ENCODE measurements at regions not wholly inside any gene's neighbourhood (a gene's known extent, or its start where the extent isn't known, plus 50 kb on each side); places are given as distances from the start of the nearest gene placed in this dataset.

DNA sequence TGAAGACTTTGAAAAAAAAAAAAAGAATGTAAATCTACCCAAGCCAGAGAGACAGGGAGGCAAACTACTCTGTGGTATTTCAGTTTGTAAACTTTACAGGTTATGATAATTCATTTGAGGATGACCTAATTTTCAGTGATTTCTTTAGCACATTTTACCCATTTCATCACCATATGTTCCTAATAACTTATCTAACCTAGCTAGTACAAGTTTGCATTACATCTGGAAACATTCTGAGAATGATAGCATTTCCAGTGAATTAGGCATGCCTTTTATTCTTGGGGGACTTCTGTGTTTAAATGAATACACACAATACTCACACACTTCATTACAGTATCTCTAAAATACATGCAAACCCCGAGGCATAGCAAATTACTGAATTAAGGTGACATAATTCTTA, 1055.5 kb downstream of the PCDH18 start:
- TF ChIP-seq EZH2phosphoT487 (IDR thresholded peaks at IDR 0.05; ENCODE audit: borderline replicate concordance, low read length): no peak
- TF ChIP-seq, protein P1, sequence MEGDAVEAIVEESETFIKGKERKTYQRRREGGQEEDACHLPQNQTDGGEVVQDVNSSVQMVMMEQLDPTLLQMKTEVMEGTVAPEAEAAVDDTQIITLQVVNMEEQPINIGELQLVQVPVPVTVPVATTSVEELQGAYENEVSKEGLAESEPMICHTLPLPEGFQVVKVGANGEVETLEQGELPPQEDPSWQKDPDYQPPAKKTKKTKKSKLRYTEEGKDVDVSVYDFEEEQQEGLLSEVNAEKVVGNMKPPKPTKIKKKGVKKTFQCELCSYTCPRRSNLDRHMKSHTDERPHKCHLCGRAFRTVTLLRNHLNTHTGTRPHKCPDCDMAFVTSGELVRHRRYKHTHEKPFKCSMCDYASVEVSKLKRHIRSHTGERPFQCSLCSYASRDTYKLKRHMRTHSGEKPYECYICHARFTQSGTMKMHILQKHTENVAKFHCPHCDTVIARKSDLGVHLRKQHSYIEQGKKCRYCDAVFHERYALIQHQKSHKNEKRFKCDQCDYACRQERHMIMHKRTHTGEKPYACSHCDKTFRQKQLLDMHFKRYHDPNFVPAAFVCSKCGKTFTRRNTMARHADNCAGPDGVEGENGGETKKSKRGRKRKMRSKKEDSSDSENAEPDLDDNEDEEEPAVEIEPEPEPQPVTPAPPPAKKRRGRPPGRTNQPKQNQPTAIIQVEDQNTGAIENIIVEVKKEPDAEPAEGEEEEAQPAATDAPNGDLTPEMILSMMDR (IDR thresholded peaks at IDR 0.05; ENCODE audit: low read depth, low read length, poor library complexity, severe bottlenecking): no peak
- Histone ChIP-seq H3K4me2 (ENCODE audit: low read length) (no peak overlapping the region), H3K4me1 (ENCODE audit: control insufficient read depth, low read length) (no peaks in the 10 kb centered on the region), H3K79me2 (ENCODE audit: control insufficient read depth, low read length) (no peaks in the 10 kb centered on the region), H3K9me2 (replicated peaks; ENCODE audit: control insufficient read depth, low read length) (no peaks in the 10 kb centered on the region), H4K20me1 (ENCODE audit: control insufficient read depth, insufficient read depth, low read depth, low read length) (no peaks in the 10 kb centered on the region), H3K27ac (ENCODE audit: low read depth, low read length) (no peak overlapping the region), H3K4me3 (ENCODE audit: low read length) (no peak overlapping the region), H3K9me3 (ENCODE audit: control insufficient read depth, insufficient read depth, low read length) (no peaks in the 10 kb centered on the region), H3F3A (ENCODE audit: control insufficient read depth, insufficient read depth) (no peaks in the 10 kb centered on the region), H3K36me3 (ENCODE audit: control insufficient read depth, low read length) (no peaks in the 10 kb centered on the region), H3K27me3 (ENCODE audit: control insufficient read depth, low read length) (no peaks in the 10 kb centered on the region)

DNA sequence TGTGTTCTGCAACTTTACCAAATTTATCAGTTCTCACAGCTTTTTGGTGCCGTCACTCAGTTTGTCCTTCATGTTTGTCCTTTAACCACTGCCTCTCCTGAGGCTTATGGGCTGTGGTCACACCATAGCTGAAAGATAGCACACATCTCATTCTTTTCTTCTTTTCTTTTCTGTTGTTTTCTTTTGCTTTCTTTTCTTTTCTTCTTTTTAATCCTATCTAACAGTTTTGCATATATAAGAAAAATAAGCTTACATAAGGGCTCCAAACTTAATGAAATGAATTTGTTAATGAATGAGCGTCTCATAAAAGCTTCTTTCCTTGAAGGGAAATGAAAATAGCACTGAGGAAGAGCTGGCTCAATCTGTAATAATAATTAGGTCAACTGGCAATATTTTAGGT, 1061.2 kb downstream of the PCDH18 start:
- Histone ChIP-seq H3K4me2 (ENCODE audit: low read length) (no peak overlapping the region), H3K27ac (ENCODE audit: low read depth, low read length) (no peak overlapping the region), H3K4me1 (ENCODE audit: control insufficient read depth, low read length) (no peaks in the 10 kb centered on the region), H4K20me1 (ENCODE audit: control insufficient read depth, insufficient read depth, low read depth, low read length) (no peaks in the 10 kb centered on the region), H3F3A (ENCODE audit: control insufficient read depth, insufficient read depth) (no peaks in the 10 kb centered on the region), H3K4me3 (ENCODE audit: low read length) (no peak overlapping the region), H3K36me3 (ENCODE audit: control insufficient read depth, low read length) (no peaks in the 10 kb centered on the region), H3K79me2 (ENCODE audit: control insufficient read depth, low read length) (no peaks in the 10 kb centered on the region), H3K9me3 (ENCODE audit: control insufficient read depth, insufficient read depth, low read length) (no peaks in the 10 kb centered on the region), H3K9me2 (replicated peaks; ENCODE audit: control insufficient read depth, low read length) (no peaks in the 10 kb centered on the region), H3K27me3 (ENCODE audit: control insufficient read depth, low read length) (no peaks in the 10 kb centered on the region)
- TF ChIP-seq EZH2phosphoT487 (IDR thresholded peaks at IDR 0.05; ENCODE audit: borderline replicate concordance, low read length): no peak
- TF ChIP-seq, protein P1 (IDR thresholded peaks at IDR 0.05; ENCODE audit: low read depth, low read length, poor library complexity, severe bottlenecking): no peak

DNA sequence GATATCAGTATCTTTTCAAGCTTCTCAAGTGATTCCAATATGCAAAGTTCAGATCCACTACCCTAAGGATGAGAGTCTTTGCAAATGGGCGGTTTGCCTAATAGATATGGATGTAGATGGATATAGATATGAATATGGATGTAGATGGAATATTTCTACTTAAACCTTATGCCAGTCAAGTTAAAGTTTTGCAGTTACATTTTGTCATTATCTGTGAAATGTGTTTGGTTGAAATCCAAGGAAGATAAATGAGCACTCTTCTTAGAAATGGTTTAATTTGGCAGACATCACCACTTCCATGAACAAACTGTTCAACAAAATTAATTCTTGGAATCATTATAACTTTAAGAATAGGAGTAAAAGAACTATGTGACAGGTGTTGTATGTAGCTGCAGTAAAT, 1066.6 kb downstream of the PCDH18 start:
- Histone ChIP-seq H3K4me3 (ENCODE audit: low read length) (no peak overlapping the region), H3K4me1 (ENCODE audit: control insufficient read depth, low read length) (no peaks in the 10 kb centered on the region), H3K79me2 (ENCODE audit: control insufficient read depth, low read length) (no peaks in the 10 kb centered on the region), H4K20me1 (ENCODE audit: control insufficient read depth, insufficient read depth, low read depth, low read length) (no peaks in the 10 kb centered on the region), H3K27me3 (ENCODE audit: control insufficient read depth, low read length) (no peaks in the 10 kb centered on the region), H3K9me3 (ENCODE audit: control insufficient read depth, insufficient read depth, low read length) (no peaks in the 10 kb centered on the region), H3K9me2 (replicated peaks; ENCODE audit: control insufficient read depth, low read length) (no peaks in the 10 kb centered on the region), H3K4me2 (ENCODE audit: low read length) (no peak overlapping the region), H3K36me3 (ENCODE audit: control insufficient read depth, low read length) (no peaks in the 10 kb centered on the region), H3K27ac (ENCODE audit: low read depth, low read length) (no peak overlapping the region), H3F3A (ENCODE audit: control insufficient read depth, insufficient read depth) (no peaks in the 10 kb centered on the region)
- no peak for TF ChIP-seq EZH2phosphoT487 (IDR thresholded peaks at IDR 0.05; ENCODE audit: borderline replicate concordance, low read length)
- TF ChIP-seq, protein P1 (IDR thresholded peaks at IDR 0.05; ENCODE audit: low read depth, low read length, poor library complexity, severe bottlenecking): no peak

DNA sequence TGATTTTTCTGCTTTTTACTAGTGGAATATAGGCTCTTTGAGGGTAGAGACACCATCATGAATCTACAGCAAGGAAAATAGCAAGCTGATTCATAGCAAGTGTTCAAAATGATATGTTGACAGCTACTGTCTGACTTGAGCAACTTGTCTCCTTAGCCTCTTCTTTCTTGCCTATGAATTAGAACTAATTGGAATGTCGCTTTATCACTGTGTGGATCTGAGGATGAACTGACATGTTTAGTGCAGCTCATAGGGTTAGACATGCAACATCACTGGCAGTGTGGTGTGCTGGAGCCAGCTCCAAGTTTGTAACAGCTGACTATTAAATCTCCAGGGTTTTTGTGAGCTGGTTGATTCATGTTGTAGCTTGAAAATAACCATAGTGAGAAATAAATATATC, 1068.4 kb downstream of the PCDH18 start:
- H3K27me3 ChIP-seq (ENCODE audit: control insufficient read depth, low read length): no peaks in the 10 kb centered on the region
- H3K4me3 ChIP-seq (ENCODE audit: low read length): no peak overlapping the region
- no peaks in the 10 kb centered on the region for H4K20me1 ChIP-seq (ENCODE audit: control insufficient read depth, insufficient read depth, low read depth, low read length)
- H3K9me2 ChIP-seq (replicated peaks; ENCODE audit: control insufficient read depth, low read length): no peaks in the 10 kb centered on the region
- TF ChIP-seq, protein P1 (IDR thresholded peaks at IDR 0.05; ENCODE audit: low read depth, low read length, poor library complexity, severe bottlenecking): no peak
- TF ChIP-seq EZH2phosphoT487 (IDR thresholded peaks at IDR 0.05; ENCODE audit: borderline replicate concordance, low read length): no peak
- no peak overlapping the region for H3K27ac ChIP-seq (ENCODE audit: low read depth, low read length)
- no peaks in the 10 kb centered on the region for H3K9me3 ChIP-seq (ENCODE audit: control insufficient read depth, insufficient read depth, low read length)
- no peaks in the 10 kb centered on the region for H3K79me2 ChIP-seq (ENCODE audit: control insufficient read depth, low read length)
- H3F3A ChIP-seq (ENCODE audit: control insufficient read depth, insufficient read depth): no peaks in the 10 kb centered on the region
- no peak overlapping the region for H3K4me2 ChIP-seq (ENCODE audit: low read length)
- H3K4me1 ChIP-seq (ENCODE audit: control insufficient read depth, low read length): no peaks in the 10 kb centered on the region
- no peaks in the 10 kb centered on the region for H3K36me3 ChIP-seq (ENCODE audit: control insufficient read depth, low read length)
